Panc1 (cell line): ENCODE measurements at regions not wholly inside any gene's neighbourhood (a gene's known extent, or its start where the extent isn't known, plus 50 kb on each side); places are given as distances from the start of the nearest gene placed in this dataset.

ENCODE experiments used
- ATAC-seq: fragments of 200-7000 bp; cut with Tn5 transposase; 2 replicates; pipeline ENCODE4 v1.9.1; 2020; ENCODE audit warnings: mild to moderate bottlenecking, moderate library complexity
- BruUV-seq: library from RNA; stranded (reverse); fragments of 400-500 nt; replicated peaks from 2 replicates; lab custom pipeline; 2021; lab: Mats Ljungman, UMichigan
- CTCF ChIA-PET: fragments of 300-600 bp; sonication (Branson Sonifier 250); formaldehyde crosslinking; loops from one replicate; lab custom pipeline; 2022; ENCODE audit warnings: antibody characterized with exemption; lab: Charles Lee
- POLR2A ChIA-PET: fragments of 300-600 bp; sonication (Branson Sonifier 250); formaldehyde crosslinking; loops from one replicate; lab custom pipeline; 2022; ENCODE audit warnings: antibody characterized with exemption; lab: Charles Lee
- DNase-seq: peaks from one replicate; pipeline ENCODE4 v3.0.0-alpha.2; 2010; ENCODE audit warnings: low read depth, low spot score
- H3K27ac ChIP-seq: 2 replicates; pipeline ENCODE4 v1.5.1; 2011; ENCODE audit warnings: mild to moderate bottlenecking, low read length, inconsistent platforms
- H3K27me3 ChIP-seq: fragments of 200-500 bp; sonication (Bioruptor generic); 2 replicates; pipeline ENCODE4 v1.6.0; 2014; ENCODE audit warnings: low read length, inconsistent platforms; ENCODE audit not compliant: control insufficient read depth, insufficient read depth
- H3K36me3 ChIP-seq: fragments of 200-500 bp; sonication (Bioruptor generic); 2 replicates; pipeline ENCODE4 v1.5.1; 2014; ENCODE audit warnings: inconsistent platforms, mild to moderate bottlenecking, low read length, moderate library complexity; ENCODE audit not compliant: control insufficient read depth, insufficient read depth
- H3K4me1 ChIP-seq: 2 replicates; pipeline ENCODE4 v1.5.1; 2011; ENCODE audit warnings: inconsistent platforms, mild to moderate bottlenecking, low read length, moderate library complexity; ENCODE audit not compliant: control insufficient read depth, insufficient read depth
- H3K4me3 ChIP-seq, 2 experiments: 2 replicates each; pipeline ENCODE4 v1.5.1; 2011 to 2012; ENCODE audit warnings: low read depth in 2 of 2, low read length in 2 of 2, mild to moderate bottlenecking in 2 of 2, inconsistent platforms in 1 of 2, moderate library complexity in 1 of 2
- H3K9me3 ChIP-seq: fragments of 200-500 bp; sonication (Bioruptor generic); 2 replicates; pipeline ENCODE4 v1.5.1; 2014; ENCODE audit warnings: low read depth, mild to moderate bottlenecking, inconsistent platforms, low read length, moderate library complexity; ENCODE audit not compliant: control insufficient read depth, insufficient read depth
- POLR2AphosphoS5 ChIP-seq: IDR thresholded peaks from 2 replicates; pipeline ENCODE4 v1.6.1; 2012; ENCODE audit warnings: mild to moderate bottlenecking, low read depth, low read length, moderate library complexity
- SIN3A ChIP-seq: IDR thresholded peaks from 2 replicates; pipeline ENCODE4 v1.6.1; 2012; ENCODE audit warnings: low read depth, mild to moderate bottlenecking, low read length, moderate library complexity, borderline replicate concordance; ENCODE audit not compliant: insufficient read depth
- TCF7L2 ChIP-seq: IDR thresholded peaks from 2 replicates; pipeline ENCODE4 v1.6.1; 2011; ENCODE audit warnings: mild to moderate bottlenecking, low read depth, low read length, inconsistent platforms
- in situ Hi-C: cut with HindIII; loops from 2 replicates; pipeline ENCODE4 v1.10.0; 2016; ENCODE audit warnings: low sequenced_read_pairs, low pct_unique_long_range_greater_than_20kb
- intact Hi-C: fragments of 100-400 bp; cut with micrococcal nuclease; formaldehyde crosslinking; loops from one replicate; pipeline ENCODE4 v1.10.0; 2022; ENCODE audit not compliant: unreplicated experiment
- TF ChIP-seq, protein P1 (sequence below), 2 experiments: IDR thresholded peaks; 2 replicates each; pipeline ENCODE4 v1.6.1; 2011 to 2012; ENCODE audit warnings: low read depth in 2 of 2, control low read depth in 1 of 2, low read length in 1 of 2, mild to moderate bottlenecking in 1 of 2, moderate library complexity in 1 of 2; ENCODE audit not compliant: insufficient read depth in 1 of 2
- TF ChIP-seq, protein P2 (sequence below): fragments of 450-650 bp; IDR thresholded peaks from 2 replicates; pipeline ENCODE4 v1.5.1; 2017; ENCODE audit warnings: mild to moderate bottlenecking

GRCh38 chr3:17806201-17806600 lies 63.8 kb upstream of the TBC1D5 start:
- no peak for ATAC-seq
- no peak for DNase-seq
- CTCF ChIA-PET = no interaction called here
- intact Hi-C loops = no loop called here
- no peaks in the 10 kb centered on the region for H3K27me3 ChIP-seq
- POLR2A ChIA-PET = no interaction called here
- no peaks in the 10 kb centered on the region for H3K4me1 ChIP-seq
- BruUV-seq = no TSS peak
- no peaks in the 10 kb centered on the region for H3K36me3 ChIP-seq
- no peak overlapping the region for H3K4me3 ChIP-seq
- H3K27ac ChIP-seq = no peak overlapping the region
- TF ChIP-seq, protein P1, sequence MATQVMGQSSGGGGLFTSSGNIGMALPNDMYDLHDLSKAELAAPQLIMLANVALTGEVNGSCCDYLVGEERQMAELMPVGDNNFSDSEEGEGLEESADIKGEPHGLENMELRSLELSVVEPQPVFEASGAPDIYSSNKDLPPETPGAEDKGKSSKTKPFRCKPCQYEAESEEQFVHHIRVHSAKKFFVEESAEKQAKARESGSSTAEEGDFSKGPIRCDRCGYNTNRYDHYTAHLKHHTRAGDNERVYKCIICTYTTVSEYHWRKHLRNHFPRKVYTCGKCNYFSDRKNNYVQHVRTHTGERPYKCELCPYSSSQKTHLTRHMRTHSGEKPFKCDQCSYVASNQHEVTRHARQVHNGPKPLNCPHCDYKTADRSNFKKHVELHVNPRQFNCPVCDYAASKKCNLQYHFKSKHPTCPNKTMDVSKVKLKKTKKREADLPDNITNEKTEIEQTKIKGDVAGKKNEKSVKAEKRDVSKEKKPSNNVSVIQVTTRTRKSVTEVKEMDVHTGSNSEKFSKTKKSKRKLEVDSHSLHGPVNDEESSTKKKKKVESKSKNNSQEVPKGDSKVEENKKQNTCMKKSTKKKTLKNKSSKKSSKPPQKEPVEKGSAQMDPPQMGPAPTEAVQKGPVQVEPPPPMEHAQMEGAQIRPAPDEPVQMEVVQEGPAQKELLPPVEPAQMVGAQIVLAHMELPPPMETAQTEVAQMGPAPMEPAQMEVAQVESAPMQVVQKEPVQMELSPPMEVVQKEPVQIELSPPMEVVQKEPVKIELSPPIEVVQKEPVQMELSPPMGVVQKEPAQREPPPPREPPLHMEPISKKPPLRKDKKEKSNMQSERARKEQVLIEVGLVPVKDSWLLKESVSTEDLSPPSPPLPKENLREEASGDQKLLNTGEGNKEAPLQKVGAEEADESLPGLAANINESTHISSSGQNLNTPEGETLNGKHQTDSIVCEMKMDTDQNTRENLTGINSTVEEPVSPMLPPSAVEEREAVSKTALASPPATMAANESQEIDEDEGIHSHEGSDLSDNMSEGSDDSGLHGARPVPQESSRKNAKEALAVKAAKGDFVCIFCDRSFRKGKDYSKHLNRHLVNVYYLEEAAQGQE (IDR thresholded peaks at IDR 0.05; ENCODE audit: insufficient read depth in 1 of 2, low read depth in 2 of 2, low read length in 1 of 2) = no peak
- no peak for TF ChIP-seq TCF7L2
- TF ChIP-seq, protein P2, sequence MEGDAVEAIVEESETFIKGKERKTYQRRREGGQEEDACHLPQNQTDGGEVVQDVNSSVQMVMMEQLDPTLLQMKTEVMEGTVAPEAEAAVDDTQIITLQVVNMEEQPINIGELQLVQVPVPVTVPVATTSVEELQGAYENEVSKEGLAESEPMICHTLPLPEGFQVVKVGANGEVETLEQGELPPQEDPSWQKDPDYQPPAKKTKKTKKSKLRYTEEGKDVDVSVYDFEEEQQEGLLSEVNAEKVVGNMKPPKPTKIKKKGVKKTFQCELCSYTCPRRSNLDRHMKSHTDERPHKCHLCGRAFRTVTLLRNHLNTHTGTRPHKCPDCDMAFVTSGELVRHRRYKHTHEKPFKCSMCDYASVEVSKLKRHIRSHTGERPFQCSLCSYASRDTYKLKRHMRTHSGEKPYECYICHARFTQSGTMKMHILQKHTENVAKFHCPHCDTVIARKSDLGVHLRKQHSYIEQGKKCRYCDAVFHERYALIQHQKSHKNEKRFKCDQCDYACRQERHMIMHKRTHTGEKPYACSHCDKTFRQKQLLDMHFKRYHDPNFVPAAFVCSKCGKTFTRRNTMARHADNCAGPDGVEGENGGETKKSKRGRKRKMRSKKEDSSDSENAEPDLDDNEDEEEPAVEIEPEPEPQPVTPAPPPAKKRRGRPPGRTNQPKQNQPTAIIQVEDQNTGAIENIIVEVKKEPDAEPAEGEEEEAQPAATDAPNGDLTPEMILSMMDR = no peak
- TF ChIP-seq POLR2AphosphoS5 = no peak
- TF ChIP-seq SIN3A = no peak
- H3K9me3 ChIP-seq = no peaks in the 10 kb centered on the region
- in situ Hi-C loops = no loop called here

- TF ChIP-seq TCF7L2 = no peak
- TF ChIP-seq, protein P2 = no peak
- in situ Hi-C loops = no loop called here
- DNase-seq (no peak), ATAC-seq (no peak)
- Histone ChIP-seq H3K4me3 (no peak overlapping the region), H3K36me3 (no peaks in the 10 kb centered on the region), H3K27me3 (no peaks in the 10 kb centered on the region), H3K4me1 (no peaks in the 10 kb centered on the region), H3K27ac (no peak overlapping the region), H3K9me3 (no peaks in the 10 kb centered on the region)
- BruUV-seq = no TSS peak
- POLR2A ChIA-PET = no interaction called here
- intact Hi-C loops = no loop called here
- CTCF ChIA-PET = no interaction called here
These were observed 63.1 kb upstream of the TBC1D5 start for GRCh38 chr3:17805461-17805940.
